CD4-positive, alpha-beta T cell treated with Interleukin-17A for 4 hours (primary cell): ENCODE measurements at regions not wholly inside any gene's neighbourhood (a gene's known extent, or its start where the extent isn't known, plus 50 kb on each side); places are given as distances from the start of the nearest gene placed in this dataset.
"Not testable (repeated sequence)": the region's sequence is repeated elsewhere in the genome, so short reads cannot be mapped to it uniquely, and the experiment has no call there.

Experiments used
- DNase-seq: peaks from one replicate; pipeline ENCODE4 v3.0.0-alpha.2; 2020; ENCODE audit warnings: mixed read lengths

DNA sequence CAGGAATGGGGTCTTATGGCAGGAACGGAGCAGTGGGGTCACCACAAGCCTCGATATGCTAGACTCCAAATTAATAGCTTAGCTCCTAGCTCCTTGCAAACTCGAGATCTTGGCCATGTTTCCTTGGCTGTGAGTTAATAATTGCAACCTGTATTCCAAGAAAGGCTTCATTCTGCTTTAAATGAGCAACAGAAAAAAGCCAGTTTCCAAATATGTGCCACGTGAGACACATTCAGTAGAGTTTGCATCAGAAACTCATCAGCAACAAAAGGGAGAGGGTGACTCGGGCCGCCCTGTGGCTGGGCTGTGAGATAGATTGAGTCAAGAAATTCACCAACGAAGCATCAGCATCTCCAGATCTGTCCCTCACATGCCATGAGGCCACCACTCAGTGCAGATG, 112.0 kb downstream of the NPTX2 start:
- no peak for DNase-seq

DNA sequence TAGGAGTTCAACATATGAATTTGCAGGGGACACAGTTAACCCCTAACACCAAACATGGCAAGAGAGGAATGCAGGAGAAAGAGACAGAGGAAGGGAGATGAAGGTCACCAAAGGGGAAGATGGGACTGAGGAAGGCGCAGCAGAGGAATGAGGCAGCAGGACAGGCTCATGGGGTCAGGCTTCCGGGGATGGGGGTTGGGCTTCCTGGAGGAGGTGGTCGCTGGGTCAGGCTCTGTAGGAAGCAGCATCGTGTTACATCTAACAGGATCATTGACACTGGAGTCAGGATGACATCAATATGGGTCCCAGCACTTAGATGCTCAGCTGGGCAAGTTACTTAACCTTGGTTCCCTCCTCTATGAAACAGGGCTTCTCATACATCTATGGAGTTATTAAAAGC, 113.2 kb downstream of the NPTX2 start:
- no peak for DNase-seq

DNA sequence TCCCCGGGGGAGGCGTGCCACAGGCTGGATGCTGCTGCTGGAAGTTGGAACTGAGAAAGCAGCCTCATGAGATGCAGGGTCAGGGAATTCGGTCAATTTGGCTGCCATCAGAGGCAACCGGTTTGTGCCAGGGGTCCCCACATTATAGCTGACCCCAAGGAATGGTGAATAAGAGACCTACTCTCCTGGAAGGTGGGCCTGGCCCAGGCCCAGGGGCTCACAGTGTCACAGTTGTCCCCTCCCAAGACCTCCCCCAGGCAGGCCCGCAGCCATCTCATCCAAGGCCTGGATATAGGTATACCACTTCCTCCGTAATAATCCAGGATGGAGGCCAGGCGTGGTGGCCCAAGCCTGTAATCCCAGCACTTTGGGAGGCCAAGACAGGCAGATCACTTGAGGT, 114.6 kb downstream of the NPTX2 start:
- no peak for DNase-seq

DNA sequence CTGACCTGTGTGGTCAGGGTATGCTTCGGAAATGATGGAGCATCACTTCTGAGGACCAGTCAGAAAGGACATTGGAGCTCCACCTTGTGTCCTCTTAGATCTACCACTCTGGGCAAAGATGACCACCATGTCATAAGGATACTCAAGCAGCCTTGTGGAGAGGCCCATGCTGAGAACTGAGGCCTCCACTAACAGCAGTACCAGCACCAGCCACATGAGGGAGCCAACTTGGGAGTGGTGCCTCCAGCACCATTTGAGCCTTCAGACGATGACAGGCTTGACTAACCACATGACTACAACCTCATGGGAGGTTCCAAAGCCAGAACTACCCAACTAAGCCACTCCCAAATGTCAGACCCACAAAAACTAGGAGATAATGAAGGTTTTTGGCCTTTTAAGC, 116.0 kb downstream of the NPTX2 start:
- peak; percentile 5 for DNase-seq

DNA sequence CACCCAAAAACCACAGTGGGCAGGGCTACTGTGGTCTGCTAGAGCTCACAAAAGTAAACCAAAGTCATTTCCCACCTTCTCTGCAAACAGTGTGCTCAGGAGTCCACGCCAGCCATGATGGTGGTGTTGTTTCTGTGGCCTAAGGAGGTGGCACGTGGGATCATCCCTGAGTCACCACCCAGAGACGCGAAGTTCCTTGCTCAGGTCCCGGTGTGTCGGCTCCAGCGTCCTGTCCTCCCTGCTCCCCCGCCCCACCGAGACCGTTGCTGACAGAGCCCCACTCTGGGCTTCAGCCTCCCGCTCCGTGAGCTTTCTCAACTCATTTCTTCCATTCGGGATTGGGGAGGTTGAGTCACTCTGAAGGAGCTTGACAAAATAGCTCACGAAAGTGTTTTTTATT, 118.7 kb downstream of the NPTX2 start:
- DNase-seq = no peak

DNA sequence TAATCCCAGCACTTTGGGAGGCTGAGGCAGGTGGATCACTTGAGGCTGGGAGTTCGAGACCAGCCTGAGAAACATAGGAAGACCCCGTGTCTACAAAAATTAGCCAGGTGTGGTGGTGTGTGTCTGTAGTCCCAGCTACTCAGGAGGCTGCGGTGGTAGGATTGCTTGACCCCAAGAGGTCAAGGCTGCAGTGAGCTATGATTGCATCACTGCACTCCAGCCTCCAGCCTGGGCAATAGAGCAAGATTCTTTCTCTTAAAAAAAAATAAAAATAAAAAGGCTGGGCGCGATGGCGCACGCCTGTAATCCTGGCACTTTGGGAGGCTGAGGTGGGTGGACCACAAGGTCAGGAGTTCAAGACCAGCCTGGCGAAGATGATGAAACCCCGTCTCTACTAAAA, 119.4 kb downstream of the NPTX2 start:
- DNase-seq = not testable (repeated sequence)

DNA sequence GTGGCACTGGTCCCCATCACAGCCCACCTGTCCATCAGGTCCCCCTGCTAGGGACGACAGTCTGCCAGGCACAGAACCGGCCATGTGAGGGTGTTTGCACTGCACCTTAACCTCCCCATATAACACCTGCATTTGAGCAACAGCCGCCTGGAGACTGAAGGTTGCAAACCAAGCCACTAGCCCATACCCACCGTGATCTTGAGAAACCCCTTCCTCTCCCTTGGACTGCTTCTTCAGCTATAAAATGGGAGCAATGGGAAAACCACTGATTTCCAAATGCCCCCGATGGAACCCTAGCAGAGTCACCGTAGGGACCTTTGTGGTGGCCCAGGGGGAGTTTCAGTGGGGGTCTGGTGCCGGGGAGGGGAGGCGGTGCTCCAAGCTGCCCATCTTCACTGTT, 120.1 kb downstream of the NPTX2 start:
- DNase-seq = no peak

DNA sequence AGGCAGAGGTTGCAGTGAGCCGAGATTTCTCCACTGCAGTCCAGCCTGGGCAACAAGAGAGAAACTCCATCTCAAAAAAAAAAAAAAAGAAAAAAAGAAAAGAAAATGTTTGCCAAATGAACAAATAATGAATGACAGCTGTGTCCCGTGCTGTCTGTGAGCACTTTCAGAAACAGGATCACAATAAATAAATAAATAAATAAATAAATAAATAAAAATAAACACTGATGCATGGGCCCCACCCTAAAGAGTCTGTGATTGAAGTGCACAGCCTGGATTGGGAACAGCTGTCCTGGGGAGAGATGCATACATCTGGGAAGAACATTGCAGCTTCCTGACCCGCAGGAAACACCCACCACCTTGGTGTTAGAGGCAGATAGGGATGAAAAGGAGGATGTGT, 123.6 kb downstream of the NPTX2 start:
- no peak for DNase-seq

DNA sequence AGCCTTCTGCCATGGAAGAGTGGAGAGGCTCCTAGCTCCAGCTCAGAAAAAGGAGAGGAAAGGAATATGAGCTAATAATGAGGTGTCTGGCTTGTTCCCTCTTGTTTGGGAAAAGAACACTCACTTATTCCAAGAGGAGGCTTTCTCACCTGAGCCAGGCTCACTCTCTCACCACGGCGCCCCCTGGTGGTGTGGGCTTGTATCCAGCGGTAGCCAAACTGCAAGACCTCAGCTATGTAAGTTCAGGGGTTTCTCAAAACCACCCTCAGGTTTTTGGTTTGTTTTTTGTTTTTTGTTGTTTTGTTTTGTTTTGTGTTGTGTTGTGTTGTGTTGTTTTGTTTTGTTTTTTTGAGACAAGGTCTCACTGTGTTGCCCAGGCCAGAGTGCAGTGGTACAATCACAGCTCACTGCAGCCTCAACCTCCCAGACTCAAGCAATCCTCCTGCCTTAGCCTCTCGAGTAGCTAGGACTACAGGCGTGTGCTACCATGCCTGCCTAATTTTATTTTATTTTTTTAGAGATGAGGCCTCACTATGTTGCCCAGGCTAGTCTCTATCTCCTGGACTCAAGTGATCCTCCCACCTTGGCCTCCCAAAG, 124.0 kb downstream of the TMEM130 start:
- peak; percentile 77 for DNase-seq

DNA sequence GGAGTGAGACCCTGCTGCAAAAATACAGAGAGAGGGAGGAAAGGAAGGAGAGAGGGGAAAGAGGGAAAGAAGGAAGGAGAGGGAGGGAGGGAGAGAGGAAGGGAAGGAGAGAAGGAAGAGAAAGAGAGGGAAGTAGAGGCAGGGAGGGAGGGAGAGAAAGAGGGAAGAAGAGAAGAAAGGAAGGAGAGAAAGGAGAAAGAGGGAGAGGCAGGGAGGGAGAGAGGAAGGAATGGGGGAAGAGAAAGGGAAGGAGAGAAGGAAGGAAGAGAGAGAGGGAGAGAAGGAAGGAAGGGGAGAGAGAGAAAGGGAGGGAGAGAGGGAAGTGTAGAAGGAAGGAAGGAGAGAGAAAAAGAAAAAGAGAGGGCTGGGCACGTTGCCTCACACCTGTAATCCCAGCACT, 121.7 kb downstream of the TMEM130 start:
- no peak for DNase-seq

DNA sequence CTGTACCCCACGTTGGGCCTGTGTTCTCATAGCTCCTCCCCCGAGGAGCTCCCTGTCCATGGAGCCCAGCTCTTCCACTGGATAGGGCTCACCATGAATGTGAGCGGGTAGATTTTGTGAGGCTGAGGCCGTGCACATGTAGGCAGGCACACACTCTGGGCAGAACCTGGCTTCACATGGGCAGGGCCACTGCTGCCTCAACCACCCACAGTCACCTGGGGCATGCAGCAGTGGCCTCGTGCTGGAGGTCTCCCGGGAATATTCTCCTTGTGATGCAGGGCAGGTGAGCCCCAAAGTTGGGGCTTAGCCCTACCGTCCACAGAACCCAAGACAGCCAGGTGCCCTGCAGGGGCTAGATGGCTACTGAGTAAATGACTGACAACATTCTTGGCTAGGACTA, 116.6 kb downstream of the TMEM130 start:
- no peak for DNase-seq

DNA sequence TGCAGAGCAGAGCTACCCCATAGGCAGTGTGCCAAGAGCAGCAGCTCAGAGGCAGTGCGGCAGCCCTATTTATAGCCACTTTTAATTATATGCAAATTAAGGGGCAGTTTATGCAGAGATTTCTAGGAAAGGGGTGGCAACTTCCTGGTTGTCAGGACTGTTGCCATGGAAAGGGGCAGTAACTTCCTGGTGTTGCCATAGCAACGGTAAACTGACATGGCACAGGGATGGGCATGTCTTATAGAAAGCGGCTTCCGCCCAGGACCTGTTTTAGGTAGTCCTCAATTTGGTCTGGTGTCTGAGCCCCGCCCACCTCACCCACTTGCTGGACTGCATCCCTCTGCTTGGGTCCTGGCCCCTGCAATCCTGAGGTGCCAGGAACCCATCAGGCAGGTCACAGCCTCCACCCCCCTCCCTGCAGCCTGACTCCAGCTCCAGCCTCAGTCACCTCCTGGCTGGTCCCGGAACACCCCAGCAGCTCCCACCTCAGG, 115.8 kb downstream of the TMEM130 start:
- DNase-seq = no peak

DNA sequence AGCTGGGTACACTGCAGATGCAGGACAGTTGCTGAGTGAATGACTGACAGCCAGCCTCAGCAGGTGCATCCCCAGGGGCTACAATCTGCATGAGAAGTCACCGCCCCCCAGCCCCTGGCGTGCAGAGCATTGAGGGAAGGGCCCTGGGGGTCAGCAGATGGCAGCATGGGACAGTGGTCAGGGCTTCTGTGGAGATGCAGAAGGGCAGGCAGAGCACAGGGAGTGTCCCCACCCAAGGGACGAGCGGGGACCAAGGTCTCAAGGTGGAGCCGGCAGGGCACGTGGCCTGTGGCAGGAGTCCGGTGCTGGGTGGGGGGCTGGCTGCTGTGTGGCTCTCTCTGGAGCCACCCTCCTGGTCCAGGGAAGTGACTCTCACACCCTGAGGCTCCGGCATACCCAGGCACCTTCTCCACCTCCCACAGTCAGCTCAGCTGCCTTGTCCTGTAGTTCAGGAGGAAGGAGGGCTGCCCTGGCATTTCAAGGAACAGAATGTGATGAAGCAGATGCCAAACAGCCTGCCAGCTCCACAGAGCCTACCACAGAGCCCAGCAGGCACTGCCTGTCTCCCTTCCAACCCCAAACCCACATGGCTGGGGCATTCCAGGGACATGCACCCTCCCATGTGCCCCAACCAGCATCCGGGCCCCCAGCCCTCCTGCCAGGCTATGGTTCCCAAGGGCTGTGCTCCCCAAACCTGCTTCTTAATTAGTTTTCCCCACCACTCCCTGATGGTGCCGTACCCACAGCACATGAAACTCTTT, 114.5 kb downstream of the TMEM130 start:
- no peak for DNase-seq

DNA sequence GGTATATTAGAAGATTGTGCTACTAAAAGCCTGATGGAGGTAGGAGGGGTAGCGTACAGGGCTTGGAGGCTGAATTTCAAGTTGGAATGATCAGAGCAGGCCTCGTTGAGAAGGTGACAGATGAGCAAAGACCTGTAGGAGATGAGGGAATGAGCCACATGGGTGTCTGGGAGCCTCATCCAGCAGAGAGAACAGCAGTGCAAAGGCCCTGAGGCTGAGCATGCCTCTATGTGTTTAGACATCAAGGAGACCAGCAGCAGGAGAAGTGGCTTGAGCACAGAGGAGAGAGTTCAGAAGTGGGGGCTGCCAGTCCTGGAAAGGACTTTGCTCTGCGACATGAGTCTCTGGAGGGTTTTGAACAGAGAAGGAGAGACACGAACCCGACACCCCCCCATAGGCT, 111.7 kb downstream of the TMEM130 start:
- DNase-seq = no peak

DNA sequence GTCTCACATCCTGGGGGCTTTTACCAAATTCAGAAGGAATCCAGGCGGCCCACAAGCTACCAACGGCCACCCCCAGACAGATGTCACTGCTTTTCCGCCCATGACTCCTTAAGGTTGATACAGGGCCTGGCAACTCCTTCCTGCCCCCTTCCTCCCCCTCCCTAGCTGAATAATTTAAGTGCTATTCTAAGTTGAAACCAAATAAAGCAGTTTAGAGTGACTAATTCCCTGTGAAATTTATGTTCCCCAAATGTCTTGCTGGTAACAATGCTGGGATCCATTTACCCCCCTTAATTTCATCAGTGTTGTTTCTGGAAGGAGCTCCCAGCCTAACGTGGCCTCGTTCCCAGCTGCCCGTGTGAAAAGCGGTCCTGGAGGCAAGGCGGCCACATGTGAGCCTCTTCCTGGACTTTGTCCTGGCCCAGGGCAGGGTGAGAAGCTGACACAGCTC, 109.6 kb downstream of the TMEM130 start:
- no peak for DNase-seq

DNA sequence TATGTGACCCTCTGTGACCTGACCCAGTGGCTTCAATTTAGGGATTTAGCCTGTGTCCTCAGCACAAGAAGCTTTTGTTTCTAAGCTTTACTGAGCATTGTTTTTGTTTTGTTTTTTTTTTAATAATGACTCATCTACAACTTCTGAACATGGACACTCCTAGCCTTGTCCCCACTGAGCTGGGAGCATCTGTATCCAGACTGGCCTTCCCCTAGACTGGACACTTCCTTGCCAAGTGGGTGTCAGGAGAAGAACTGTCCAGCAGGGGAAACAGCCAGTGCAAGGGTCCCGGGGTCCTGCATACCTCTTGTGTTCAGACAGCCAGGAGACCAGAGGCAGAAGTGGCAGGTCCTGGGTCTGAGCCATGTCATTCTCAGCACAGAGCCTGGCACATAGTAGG, 108.6 kb downstream of the TMEM130 start:
- no peak for DNase-seq

DNA sequence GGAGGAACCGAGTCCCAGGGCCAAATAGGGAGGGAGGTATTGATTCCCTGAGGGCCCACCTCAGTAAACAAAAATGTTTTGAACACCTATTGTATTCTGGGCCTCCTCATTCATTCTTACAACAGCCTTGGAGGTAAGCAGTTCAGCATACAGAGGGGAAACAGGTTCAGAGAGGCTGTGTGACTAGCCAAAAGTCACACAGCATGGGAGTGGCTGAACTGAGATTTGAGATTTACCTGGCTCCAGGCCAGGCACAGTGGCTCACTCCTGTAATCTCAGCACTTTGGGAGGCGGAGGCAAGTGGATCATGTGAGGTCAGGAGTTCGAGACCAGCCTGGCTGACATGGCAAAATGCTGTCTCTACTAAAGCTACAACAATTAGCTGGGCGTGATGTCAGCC, 107.2 kb downstream of the TMEM130 start:
- DNase-seq = no peak

DNA sequence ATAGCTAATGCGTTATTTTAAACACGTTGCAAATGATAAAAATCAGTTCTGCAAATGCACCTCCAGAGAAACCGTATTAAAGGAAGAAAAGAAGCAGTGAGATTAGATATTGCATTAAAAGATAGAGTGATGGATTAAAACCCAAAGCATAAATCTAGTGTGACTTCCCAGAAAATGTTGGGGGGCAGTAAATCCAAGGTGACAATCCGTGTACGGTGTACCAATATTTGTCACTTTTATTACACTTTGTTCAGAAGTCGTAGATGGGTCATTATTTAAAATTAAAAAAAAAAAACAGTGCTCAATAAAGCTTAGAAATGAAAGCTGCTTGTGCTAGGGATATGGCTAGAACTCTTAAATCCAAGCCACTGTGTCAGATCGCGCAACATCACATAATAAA, 106.4 kb downstream of the TMEM130 start:
- DNase-seq = no peak

DNA sequence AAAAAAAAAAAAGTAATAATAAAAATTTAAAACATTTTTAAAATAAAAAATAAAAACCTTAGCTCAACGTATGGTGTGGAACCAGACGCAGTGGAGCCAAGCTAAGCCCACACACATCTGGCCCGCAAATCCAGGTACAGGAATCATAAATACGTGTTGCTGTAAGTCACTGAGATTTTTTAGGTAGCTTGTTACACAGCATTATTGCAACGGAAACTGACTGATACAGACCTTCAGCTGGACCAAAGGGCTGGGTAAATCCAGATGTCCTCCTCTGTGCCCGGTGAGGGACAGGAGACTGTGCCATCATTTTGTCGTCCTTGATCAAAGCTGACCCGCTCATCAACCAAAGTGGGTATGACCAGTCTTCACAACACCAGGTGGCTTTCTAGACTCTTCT, 104.9 kb downstream of the TMEM130 start:
- DNase-seq = no peak

DNA sequence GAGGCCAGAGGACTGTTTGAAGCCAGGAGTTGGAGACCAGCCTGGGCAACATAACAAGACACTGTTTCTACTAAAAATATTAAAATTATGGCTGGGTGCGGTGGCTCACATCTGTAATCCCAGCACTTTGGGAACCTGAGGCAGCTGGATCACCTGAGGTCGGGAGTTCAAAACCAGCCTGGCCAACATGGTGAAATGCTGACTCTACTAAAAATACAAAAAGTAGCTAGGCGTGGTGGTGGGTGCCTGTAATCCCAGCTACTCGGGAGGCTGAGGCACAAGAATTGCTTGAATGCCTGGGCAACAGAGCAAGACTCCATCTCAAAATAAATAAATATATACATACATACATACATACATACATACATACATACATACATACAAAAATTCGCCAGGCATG, 99.7 kb downstream of the TMEM130 start:
- DNase-seq = not testable (repeated sequence)

DNA sequence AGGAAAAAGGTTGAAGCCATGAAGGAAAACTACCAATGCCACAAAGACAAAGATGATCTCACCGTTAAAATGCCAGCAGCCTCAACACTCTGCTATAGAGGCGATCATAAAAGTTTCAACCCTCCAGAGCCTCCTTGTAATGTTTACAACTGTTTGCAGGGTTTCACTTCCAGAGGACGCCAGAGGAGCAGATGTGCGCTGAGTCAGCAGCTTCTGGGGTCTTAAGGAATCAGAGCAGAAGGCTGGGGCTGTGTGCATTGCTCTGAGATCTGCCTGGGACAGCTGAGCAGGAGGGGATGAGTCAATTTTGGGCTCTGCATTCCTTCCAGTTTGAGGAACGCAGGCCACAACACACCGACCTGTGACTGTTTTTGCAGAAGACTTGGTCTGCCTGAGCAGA, 98.3 kb downstream of the TMEM130 start:
- DNase-seq = no peak

DNA sequence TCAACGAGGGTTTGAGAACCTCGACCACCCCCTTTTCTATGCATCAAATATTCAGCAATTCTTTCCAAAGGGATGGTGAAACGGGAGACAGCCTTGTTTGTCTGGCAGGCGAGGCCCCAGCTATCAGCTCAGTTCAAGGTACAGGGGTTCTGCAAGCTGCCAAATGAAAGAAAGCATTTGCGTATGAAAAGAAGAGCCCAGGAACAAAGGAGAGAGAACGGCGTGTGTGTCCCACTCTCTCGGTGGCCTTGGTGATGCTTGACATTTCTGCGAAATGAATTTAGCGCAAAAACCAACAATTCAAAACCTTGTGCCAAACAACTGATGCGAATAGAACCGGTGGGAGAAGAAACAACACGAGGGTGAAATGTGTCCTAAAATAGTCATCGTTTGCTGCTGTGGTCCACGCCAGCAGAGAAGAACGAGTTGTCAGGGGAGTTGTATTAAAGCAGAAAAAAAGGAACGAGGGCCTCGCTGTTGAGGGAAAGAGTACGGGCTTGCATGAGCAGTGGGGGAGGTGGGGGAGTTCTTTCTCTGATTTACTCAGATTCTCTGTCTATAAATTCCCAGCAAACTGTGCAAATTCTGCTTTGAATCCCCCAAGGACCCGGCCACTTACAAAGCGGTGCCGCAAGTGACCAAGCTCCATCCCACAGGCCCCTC, 97.7 kb downstream of the TMEM130 start:
- DNase-seq = no peak

DNA sequence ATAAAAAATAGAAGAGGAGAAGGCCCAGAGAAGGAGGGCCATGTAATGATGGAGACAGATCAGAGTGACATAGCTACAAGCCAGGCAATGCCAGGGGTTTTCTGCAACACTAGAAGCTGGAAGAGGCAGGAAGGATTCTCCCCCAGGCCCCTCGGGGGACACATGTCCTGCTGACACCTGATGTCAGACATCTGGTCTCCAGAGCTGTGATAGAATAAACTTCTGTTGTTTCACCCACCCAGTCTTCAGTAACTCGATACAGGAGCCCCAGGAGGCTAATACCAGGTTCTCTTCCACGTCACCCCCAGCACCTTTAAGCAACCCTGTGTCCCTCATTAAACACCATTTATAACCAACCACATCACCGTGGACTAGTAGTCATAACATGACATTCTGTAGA, 94.9 kb downstream of the TMEM130 start:
- no peak for DNase-seq

DNA sequence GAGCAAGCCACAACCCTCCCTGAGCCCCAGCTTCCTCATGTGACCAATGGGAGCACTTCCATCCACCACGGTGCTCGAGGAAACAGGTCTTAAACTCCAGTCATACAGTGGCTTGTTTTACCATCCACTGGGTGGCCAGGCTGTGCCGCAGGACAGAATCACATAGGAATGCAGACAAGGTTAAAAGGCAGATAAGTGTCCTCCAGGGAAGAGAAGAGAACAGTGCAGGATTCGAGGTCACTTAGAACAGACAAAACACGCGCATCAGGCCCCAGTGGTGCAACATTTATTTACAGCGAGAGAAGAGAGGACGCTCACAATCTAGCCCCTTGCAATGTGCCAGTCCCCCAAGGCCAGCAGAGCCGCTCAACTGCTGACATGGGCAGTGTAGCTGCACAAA, 92.8 kb downstream of the TMEM130 start:
- DNase-seq = no peak
